ENCODE measurements at regions not wholly inside any gene's neighbourhood (a gene's known extent, or its start where the extent isn't known, plus 50 kb on each side); places are given as distances from the start of the nearest gene placed in this dataset.
"Not testable (repeated sequence)": the region's sequence is repeated elsewhere in the genome, so short reads cannot be mapped to it uniquely, and the experiment has no call there.

- ATAC-seq; H3K36me3 ChIP-seq (replicated peaks in 1 of 2; ENCODE audit: insufficient read depth in 1 of 2, low read depth in 2 of 2); H3K27me3 ChIP-seq; H3K4me3 ChIP-seq; intact Hi-C loops (cut with DNase I); H3K9me3 ChIP-seq; H3K27ac ChIP-seq: not testable (repeated sequence)
- H3K4me1 ChIP-seq, result peaks cover 13% of the 10 kb centered on the region
- WGBS, 2 donors, result 13 to 21% methylated on average over 6 of the region's 6 CpGs
- DNase-seq, result peak in 3 of 4 donors; percentile 50 to 64 (median 58)
These were observed 214.2 kb upstream of the ZNF469 start for GRCh38 chr16:88168557-88168949.

- intact Hi-C loops (cut with DNase I); H3K9me3 ChIP-seq; H3K27ac ChIP-seq; DNase-seq; H3K4me3 ChIP-seq; H3K36me3 ChIP-seq (replicated peaks in 1 of 2; ENCODE audit: insufficient read depth in 1 of 2, low read depth in 2 of 2); ATAC-seq; H3K27me3 ChIP-seq: not testable (repeated sequence)
- WGBS, 2 donors, result 75 to 82% methylated on average over 25 to 26 of the region's 26 CpGs
- peaks cover 13% of the 10 kb centered on the region for H3K4me1 ChIP-seq
These were observed 213.5 kb upstream of the ZNF469 start for GRCh38 chr16:88169136-88169830.

GRCh38 chr16:88169831-88170165 lies 213.0 kb upstream of the ZNF469 start:
- intact Hi-C loops (cut with DNase I), result not testable (repeated sequence)
- 85 to 87% methylated on average over 5 to 7 of the region's 8 CpGs for WGBS, 2 donors

GRCh38 chr16:88170528-88170991 lies 212.2 kb upstream of the ZNF469 start:
- H3K4me1 ChIP-seq, result peaks cover 13% of the 10 kb centered on the region
- H3K27me3 ChIP-seq, result no peaks in the 10 kb centered on the region
- intact Hi-C loops (cut with DNase I), result no loop called here
- 62 to 79% methylated on average over 17 of the region's 17 CpGs for WGBS, 2 donors
- no peak for ATAC-seq
- no peak overlapping the region for H3K27ac ChIP-seq
- no peaks in the 10 kb centered on the region for H3K36me3 ChIP-seq (replicated peaks in 1 of 2; ENCODE audit: insufficient read depth in 1 of 2, low read depth in 2 of 2)
- TF ChIP-seq CTCF (IDR thresholded peaks at IDR 0.05) (no peak), POLR2A (IDR thresholded peaks at IDR 0.05) (no peak)
- DNase-seq, result no peak
- H3K9me3 ChIP-seq, result no peaks in the 10 kb centered on the region
- H3K4me3 ChIP-seq, result no peak overlapping the region

More at GRCh38 chr16:88169831-88170165, 213.0 kb upstream of the ZNF469 start:
- H3K4me1 ChIP-seq, result peaks cover 13% of the 10 kb centered on the region
- DNase-seq; H3K27ac ChIP-seq; H3K36me3 ChIP-seq (replicated peaks in 1 of 2; ENCODE audit: insufficient read depth in 1 of 2, low read depth in 2 of 2); H3K9me3 ChIP-seq; H3K27me3 ChIP-seq; ATAC-seq; H3K4me3 ChIP-seq: not testable (repeated sequence)

GRCh38 chr16:88171126-88171525 lies 211.6 kb upstream of the ZNF469 start:
- H3K4me1 ChIP-seq, result peaks cover 13% of the 10 kb centered on the region
- ATAC-seq; H3K27ac ChIP-seq; H3K27me3 ChIP-seq; DNase-seq; intact Hi-C loops (cut with DNase I); H3K36me3 ChIP-seq (replicated peaks in 1 of 2; ENCODE audit: insufficient read depth in 1 of 2, low read depth in 2 of 2); H3K4me3 ChIP-seq; H3K9me3 ChIP-seq: not testable (repeated sequence)
- 43 to 50% methylated on average over 1 of the region's 1 CpG for WGBS, 2 donors

GRCh38 chr16:88176184-88176583 lies 206.6 kb upstream of the ZNF469 start:
- 67 to 89% methylated on average over 1 to 3 of the region's 8 CpGs for WGBS, 2 donors
- ATAC-seq; H3K36me3 ChIP-seq (replicated peaks in 1 of 2; ENCODE audit: insufficient read depth in 1 of 2, low read depth in 2 of 2); H3K9me3 ChIP-seq; H3K4me1 ChIP-seq; H3K27me3 ChIP-seq; intact Hi-C loops (cut with DNase I); H3K4me3 ChIP-seq; DNase-seq; H3K27ac ChIP-seq: not testable (repeated sequence)

- H3K36me3 ChIP-seq (replicated peaks in 1 of 2; ENCODE audit: insufficient read depth in 1 of 2, low read depth in 2 of 2); H3K4me1 ChIP-seq; intact Hi-C loops (cut with DNase I); DNase-seq; H3K27me3 ChIP-seq; ATAC-seq; H3K27ac ChIP-seq; H3K9me3 ChIP-seq; H3K4me3 ChIP-seq: not testable (repeated sequence)
- 60 to 67% methylated on average over 21 to 23 of the region's 23 CpGs for WGBS, 2 donors
These were observed 206.1 kb upstream of the ZNF469 start for GRCh38 chr16:88176591-88177180.

GRCh38 chr16:88178251-88178650 lies 204.5 kb upstream of the ZNF469 start:
- DNase-seq; intact Hi-C loops (cut with DNase I); H3K27me3 ChIP-seq; H3K4me1 ChIP-seq; ATAC-seq; H3K36me3 ChIP-seq (replicated peaks in 1 of 2; ENCODE audit: insufficient read depth in 1 of 2, low read depth in 2 of 2); H3K4me3 ChIP-seq; H3K9me3 ChIP-seq; H3K27ac ChIP-seq: not testable (repeated sequence)
- 71 to 81% methylated on average over 12 to 13 of the region's 15 CpGs for WGBS, 2 donors

GRCh38 chr16:88178896-88179295 lies 203.9 kb upstream of the ZNF469 start:
- intact Hi-C loops (cut with DNase I); H3K27me3 ChIP-seq; H3K4me1 ChIP-seq; H3K27ac ChIP-seq; H3K36me3 ChIP-seq (replicated peaks in 1 of 2; ENCODE audit: insufficient read depth in 1 of 2, low read depth in 2 of 2); H3K4me3 ChIP-seq; ATAC-seq; H3K9me3 ChIP-seq; DNase-seq: not testable (repeated sequence)
- 73 to 74% methylated on average over 6 to 15 of the region's 15 CpGs for WGBS, 2 donors

- H3K9me3 ChIP-seq; intact Hi-C loops (cut with DNase I); ATAC-seq; DNase-seq; H3K4me3 ChIP-seq; H3K36me3 ChIP-seq (replicated peaks in 1 of 2; ENCODE audit: insufficient read depth in 1 of 2, low read depth in 2 of 2); H3K27me3 ChIP-seq; H3K4me1 ChIP-seq; H3K27ac ChIP-seq: not testable (repeated sequence)
- WGBS, 2 donors, result 77 to 82% methylated on average over 31 to 32 of the region's 33 CpGs
These were observed 199.5 kb upstream of the ZNF469 start for GRCh38 chr16:88182967-88183881.
